22Rv1 (cell line): ENCODE measurements at regions not wholly inside any gene's neighbourhood (a gene's known extent, or its start where the extent isn't known, plus 50 kb on each side); places are given as distances from the start of the nearest gene placed in this dataset.

Experiments
- CTCF ChIP-seq: fragments of 450-650 bp; IDR thresholded peaks from 2 replicates; pipeline ENCODE4 v1.5.1; 2017; ENCODE audit warnings: mild to moderate bottlenecking
- ZFX ChIP-seq: fragments of 450-650 bp; IDR thresholded peaks from 2 replicates; pipeline ENCODE4 v1.6.1; 2017; ENCODE audit warnings: antibody characterized with exemption, borderline replicate concordance

- TF ChIP-seq CTCF, result no peak
- TF ChIP-seq ZFX, result no peak
These were observed 425.2 kb upstream of the PIK3R1 start for GRCh38 chr5:67790390-67790789.
